Superior temporal gyrus (tissue), 1 donor: ENCODE measurements at regions not wholly inside any gene's neighbourhood (a gene's known extent, or its start where the extent isn't known, plus 50 kb on each side); places are given as distances from the start of the nearest gene placed in this dataset.

Experiments
- DNase-seq: peaks from one replicate; pipeline ENCODE4 v3.0.0-alpha.2; 2016; ENCODE audit errors: extremely low spot score

GRCh38 chr13:59483501-59484145, 680.1 kb downstream of the DIAPH3 start:
- DNase-seq = no peak

GRCh38 chr13:59487883-59488282, 675.8 kb downstream of the DIAPH3 start:
- no peak for DNase-seq

GRCh38 chr13:59488436-59488835, 675.3 kb downstream of the DIAPH3 start:
- no peak for DNase-seq

DNA sequence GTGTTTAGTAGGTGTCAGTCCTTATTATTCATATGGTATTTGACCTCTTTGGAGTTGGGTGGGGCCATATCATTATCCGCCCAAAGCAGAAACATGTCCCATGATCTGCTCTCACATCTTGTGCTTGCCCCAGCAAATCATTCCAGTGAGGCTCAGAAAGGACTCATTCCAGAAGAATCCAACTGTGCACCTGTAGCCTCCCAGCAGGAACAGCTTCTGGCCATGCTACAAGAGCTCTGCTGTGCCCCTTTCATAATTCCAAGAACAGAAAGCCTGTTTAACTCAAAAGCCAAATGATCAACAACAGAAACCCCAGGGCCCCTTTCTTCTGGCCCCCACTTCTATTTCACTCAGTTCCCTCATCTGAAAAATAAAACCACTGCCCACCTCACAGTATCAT, 673.1 kb downstream of the DIAPH3 start:
- no peak for DNase-seq

DNA sequence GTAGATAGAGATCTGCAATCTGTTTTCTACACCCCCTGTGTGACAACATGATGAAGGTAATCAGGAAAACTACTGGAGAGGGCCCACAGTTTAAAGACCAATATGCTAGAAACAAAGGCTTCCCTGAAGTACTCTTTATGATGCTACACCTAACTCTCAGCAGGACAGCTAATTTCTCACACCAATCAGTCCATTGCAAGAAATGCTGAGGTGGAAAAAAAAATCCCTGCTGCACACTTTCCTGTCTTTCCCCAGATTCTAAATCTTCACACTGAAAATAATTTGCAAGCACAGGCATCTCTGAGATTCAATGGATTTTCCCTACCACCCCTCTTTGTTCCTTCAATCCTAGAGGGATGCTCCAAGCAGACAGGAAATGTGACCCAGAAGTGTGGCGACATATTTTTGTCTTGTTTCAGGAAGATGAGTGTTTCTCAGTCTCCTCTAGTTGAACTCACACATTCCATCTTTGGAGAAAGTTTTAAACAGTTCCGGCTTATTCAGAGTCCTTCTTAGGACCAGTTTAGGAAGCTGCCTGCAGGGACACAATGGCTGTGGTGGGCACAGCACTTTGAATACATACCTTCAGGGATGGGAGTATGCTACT, 671.6 kb downstream of the DIAPH3 start:
- DNase-seq = no peak

- DNase-seq = no peak
Measured at GRCh38 chr13:59493436-59493965, 670.2 kb downstream of the DIAPH3 start.

- DNase-seq = no peak
Measured at GRCh38 chr13:59494151-59494550, 669.6 kb downstream of the DIAPH3 start.

- DNase-seq = no peak
Measured at GRCh38 chr13:59494560-59494970, 669.2 kb downstream of the DIAPH3 start.

GRCh38 chr13:59495299-59495698, 668.4 kb downstream of the DIAPH3 start:
- no peak for DNase-seq

DNA sequence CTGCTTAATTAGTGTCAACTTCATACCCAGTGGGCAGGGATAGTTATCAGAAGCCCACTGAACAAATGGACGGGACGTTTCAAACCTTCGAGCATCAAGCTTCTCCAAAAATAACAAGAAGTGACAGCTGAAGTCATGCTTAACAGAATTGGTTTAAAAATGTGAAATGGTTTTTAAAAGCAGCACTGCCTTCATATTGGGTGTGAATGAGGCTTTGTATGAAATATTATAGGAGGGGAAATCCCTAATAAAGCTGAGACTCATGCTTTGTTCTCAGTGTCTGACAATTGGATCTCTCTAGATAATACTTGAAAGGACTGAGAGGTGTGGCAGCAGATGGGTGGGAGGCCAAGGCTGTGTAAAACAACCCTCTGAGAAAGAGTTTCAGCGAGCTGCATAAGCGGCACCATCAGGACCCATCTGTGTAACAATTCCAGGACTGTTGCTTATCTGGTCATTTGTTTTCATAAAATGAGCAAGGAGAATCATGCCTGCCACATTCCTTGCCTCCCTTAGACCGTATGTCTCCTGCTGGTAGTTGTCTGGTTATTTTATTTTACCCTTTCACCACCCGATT, 667.7 kb downstream of the DIAPH3 start:
- DNase-seq = no peak

GRCh38 chr13:59497621-59498247, 666.0 kb downstream of the DIAPH3 start:
- no peak for DNase-seq

- DNase-seq = no peak
Measured at GRCh38 chr13:59501004-59501403, 662.7 kb downstream of the DIAPH3 start.

- no peak for DNase-seq
Measured at GRCh38 chr13:59504407-59504806, 659.3 kb downstream of the DIAPH3 start.

GRCh38 chr13:59510386-59510785, 653.3 kb downstream of the DIAPH3 start:
- no peak for DNase-seq

DNA sequence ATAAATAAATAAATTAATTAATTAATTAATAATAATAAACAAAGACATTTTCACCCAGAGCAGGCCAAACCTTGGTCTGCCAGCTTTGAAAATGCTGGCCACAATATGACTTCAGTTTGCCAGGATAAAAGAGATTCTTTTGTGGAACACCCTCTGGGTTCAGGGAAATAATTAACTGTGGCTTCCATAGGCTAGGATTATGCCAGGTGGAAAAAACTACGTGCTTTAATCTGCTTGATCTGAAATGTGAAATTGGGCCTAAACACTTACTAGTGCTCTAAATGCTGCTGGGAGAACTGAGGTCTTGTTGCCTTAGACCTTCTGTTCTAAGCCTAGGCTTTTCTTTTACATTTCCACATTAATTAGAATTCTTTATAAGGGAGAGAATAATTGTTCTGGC, 650.0 kb downstream of the DIAPH3 start:
- no peak for DNase-seq

DNA sequence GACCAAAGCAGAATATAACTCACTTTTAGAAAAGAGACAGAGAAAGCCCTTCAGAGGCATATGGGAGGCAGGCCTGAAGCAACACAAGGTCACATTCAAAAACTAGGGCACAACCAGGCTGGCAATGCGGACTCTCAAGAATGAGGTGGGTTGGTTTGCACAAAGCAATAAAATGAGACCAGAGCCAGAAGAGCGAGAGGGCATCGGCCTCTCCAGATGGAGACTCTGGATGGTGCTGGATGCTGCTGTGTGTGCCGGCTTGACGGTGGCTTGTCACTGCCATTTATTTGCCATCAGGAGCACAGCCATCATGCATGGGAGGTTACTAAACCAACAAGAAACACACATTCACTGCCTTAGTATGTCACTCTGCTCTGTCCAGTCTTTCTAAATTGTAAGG, 649.4 kb downstream of the DIAPH3 start:
- no peak for DNase-seq

- no peak for DNase-seq
Measured at GRCh38 chr13:59519819-59520218, 643.9 kb downstream of the DIAPH3 start.

DNA sequence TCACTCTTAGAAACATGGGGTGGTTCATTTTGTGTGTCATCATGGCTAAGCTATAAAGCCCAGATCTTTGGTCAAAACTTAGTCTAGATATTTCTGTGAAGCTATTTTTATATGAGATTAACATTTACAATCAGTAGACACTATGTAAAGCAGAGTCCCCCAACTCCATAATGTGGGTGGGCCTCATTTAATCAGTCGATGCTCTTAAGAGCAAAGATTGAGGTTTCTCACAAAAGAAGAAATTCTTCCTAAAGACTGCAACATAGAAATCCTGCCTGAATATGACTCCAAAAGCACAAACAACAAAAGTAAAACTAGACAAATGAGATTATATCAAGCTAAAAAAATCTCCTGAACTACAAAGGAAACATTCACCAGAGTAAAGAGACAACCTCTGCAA, 642.2 kb downstream of the DIAPH3 start:
- no peak for DNase-seq

DNA sequence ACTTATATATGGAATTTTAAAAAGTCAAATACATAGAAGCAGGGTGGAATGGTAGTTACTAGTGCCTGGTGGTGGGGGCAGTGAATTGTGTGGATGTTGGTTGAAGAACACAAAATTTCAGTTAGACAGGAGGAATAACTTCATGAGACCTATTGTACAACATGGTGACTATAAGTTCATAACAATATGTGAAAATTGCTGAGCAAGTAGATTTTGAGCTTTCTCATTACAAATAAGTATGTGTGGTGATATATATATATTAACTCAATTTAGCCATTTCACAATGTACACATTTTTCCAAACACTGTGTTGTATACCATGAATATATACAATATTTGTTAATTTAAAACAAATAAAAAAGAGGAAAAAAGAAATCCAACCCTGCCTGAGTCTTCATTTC, 641.1 kb downstream of the DIAPH3 start:
- no peak for DNase-seq

DNA sequence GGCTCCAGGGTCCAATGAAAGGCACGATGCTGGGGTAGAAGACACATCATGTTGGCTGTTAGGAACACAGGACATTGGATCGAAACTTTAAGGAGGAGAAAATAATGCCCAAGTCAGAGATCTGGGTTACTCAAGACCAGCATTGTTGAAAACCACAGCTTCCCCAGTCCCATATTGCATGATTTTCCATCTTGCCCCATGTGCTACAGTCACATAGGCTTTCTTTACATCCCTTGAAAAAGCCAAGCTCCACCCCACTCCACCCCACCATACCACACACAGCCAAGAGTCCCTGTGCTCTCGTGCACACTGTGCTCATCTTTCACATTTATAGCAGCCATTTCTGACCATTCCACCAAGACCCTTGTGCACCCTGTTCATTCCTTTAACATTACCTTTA, 636.2 kb downstream of the DIAPH3 start:
- no peak for DNase-seq

DNA sequence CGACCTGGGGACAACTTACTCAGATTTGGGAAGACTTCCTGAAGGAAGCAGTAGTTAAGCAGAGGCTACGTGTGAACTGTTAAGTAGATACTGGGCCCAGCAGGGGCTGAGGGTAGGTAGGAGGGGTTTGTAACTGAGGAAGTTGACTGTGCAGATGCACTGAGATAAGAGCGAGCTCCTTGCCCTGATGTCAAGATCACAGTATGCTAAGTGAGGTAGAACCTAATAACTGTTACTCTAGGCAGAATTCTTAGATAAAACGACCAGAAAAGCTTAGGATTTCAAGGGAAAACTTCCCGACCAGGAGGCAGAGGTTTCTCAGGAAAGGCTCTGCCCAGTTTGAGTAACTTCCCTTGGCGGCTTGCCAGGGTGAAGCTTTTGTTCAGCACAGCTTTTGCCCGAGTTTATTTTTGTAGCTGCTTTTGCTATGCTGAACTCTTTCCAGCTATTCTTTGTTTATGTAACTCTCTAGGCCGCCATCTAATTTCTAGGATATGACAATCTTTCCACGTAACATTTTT, 632.1 kb downstream of the DIAPH3 start:
- DNase-seq = peak; percentile 59

DNA sequence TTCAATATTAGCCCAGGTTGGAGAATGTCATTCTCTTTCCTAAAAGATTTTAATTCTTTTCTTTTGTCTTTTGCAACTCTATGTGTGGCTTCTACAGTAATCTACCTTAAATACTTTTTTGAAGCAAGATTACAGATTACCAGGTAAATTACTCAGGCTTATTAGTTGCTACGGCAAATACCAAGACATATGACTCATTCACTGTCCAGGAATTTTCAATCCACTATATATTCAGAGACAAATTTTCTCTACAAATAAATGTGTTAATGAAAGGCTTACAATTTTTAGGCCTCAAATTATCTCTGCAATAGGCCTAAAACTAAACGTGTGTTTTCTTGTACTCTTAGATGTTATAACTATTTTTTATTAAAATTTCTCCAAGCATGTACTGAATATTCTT, 631.3 kb downstream of the DIAPH3 start:
- DNase-seq = no peak
